AG04450 (cell line): ENCODE measurements at regions not wholly inside any gene's neighbourhood (a gene's known extent, or its start where the extent isn't known, plus 50 kb on each side); places are given as distances from the start of the nearest gene placed in this dataset.

ENCODE experiments used
- CTCF ChIA-PET: fragments of 300-600, 350-600 bp; formaldehyde crosslinking; extraction: SDS; loops from one replicate; lab custom pipeline; 2022; ENCODE audit warnings: antibody characterized with exemption, inconsistent platforms; lab: Charles Lee
- POLR2A ChIA-PET: fragments of 350-600 bp; formaldehyde crosslinking; extraction: SDS; loops from one replicate; lab custom pipeline; 2021; ENCODE audit warnings: antibody characterized with exemption, inconsistent platforms; lab: Yijun Ruan, JAX
- DNase-seq: peaks from one replicate; pipeline ENCODE4 v3.0.0-alpha.2; 2011; ENCODE audit warnings: low read depth, low spot score
- H3K27ac ChIP-seq: one replicate; pipeline ENCODE4 v1.5.1; 2012; ENCODE audit warnings: low read depth, low read length, control low read depth
- H3K27me3 ChIP-seq: one replicate; pipeline ENCODE4 v1.6.0; 2012; ENCODE audit warnings: low read length; ENCODE audit not compliant: control insufficient read depth, insufficient read depth
- H3K4me3 ChIP-seq: 2 replicates; pipeline ENCODE4 v1.5.1; 2011; ENCODE audit warnings: mild to moderate bottlenecking, low read depth, low read length, control low read depth
- H3K9me3 ChIP-seq: 2 replicates; pipeline ENCODE4 v1.5.1; 2012; ENCODE audit warnings: low read length; ENCODE audit not compliant: control insufficient read depth, insufficient read depth
- TF ChIP-seq, protein P1 (sequence below): IDR thresholded peaks from 2 replicates; pipeline ENCODE4 v1.5.1; 2011; ENCODE audit warnings: low read depth, low read length, control low read depth, inconsistent platforms

- H3K9me3 ChIP-seq, result no peaks in the 10 kb centered on the region
- no peak overlapping the region for H3K27ac ChIP-seq
- H3K27me3 ChIP-seq, result no peaks in the 10 kb centered on the region
- TF ChIP-seq, protein P1, sequence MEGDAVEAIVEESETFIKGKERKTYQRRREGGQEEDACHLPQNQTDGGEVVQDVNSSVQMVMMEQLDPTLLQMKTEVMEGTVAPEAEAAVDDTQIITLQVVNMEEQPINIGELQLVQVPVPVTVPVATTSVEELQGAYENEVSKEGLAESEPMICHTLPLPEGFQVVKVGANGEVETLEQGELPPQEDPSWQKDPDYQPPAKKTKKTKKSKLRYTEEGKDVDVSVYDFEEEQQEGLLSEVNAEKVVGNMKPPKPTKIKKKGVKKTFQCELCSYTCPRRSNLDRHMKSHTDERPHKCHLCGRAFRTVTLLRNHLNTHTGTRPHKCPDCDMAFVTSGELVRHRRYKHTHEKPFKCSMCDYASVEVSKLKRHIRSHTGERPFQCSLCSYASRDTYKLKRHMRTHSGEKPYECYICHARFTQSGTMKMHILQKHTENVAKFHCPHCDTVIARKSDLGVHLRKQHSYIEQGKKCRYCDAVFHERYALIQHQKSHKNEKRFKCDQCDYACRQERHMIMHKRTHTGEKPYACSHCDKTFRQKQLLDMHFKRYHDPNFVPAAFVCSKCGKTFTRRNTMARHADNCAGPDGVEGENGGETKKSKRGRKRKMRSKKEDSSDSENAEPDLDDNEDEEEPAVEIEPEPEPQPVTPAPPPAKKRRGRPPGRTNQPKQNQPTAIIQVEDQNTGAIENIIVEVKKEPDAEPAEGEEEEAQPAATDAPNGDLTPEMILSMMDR, result no peak
- H3K4me3 ChIP-seq, result no peak overlapping the region
- CTCF ChIA-PET, result interaction anchor here (0.6 to 1.1 kb wide), 2 partner anchors 10 to 1556 kb away, joined by 3 read pairs; no protein-coding TSS in a partner anchor
- POLR2A ChIA-PET, result no interaction called here
- no peak for DNase-seq
These were observed 521.7 kb downstream of the PPARGC1A start for GRCh38 chr4:23368081-23368697.

DNA sequence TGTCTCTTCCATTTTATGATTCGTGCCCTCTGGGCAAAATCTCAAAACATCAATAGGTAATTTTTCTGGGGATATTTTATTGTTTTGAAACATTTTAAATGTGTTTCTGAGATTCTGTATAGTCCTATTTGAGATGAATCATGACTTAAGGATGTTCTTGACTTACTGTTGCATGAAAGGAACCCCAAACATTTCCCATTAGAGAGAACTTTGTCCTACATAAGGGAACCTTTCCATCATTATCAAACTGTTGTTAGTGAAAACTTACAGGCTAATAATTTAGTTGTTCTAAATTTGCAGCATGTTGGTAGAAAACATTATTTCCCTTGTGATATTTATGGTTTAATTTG is 523.3 kb downstream of the PPARGC1A start:
- Histone ChIP-seq H3K27me3 (no peaks in the 10 kb centered on the region), H3K4me3 (no peak overlapping the region), H3K27ac (no peak overlapping the region), H3K9me3 (peaks cover under 1% of the 10 kb centered on the region; the same call in 1 of the 2 replicates)
- DNase-seq, result no peak
- TF ChIP-seq, protein P1, result no peak
- CTCF ChIA-PET, result no interaction called here
- POLR2A ChIA-PET, result no interaction called here

DNA sequence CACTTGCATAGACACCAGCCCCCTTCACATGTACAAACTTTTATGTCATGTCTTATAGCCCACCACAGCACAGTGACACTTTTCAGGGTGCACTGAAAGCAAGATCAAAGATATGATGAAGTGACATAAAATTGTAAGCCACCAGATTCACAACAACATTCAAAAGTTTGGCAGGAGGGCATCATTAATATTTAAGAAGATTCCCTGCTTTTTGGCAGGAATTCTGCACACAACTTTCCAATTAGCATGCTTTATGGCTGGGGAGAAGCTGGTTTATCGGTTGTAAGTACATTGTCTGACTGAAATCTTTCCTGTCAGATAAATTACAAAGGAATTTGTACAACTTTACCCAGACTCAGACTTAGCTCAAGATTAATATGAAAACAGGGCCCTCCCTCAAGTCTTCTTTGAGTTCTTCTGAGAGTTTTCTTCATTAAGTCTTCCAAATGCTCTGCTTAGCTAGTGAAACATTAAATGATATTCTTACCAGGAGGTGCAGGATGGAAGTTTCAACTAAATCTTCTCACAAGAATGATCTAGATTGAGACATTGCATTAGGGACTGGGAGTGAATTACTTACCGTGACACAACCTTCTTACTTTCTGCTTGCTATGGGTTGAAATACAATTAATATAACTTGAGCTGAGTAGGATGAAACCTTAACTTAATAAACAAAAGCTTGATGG is 523.8 kb downstream of the PPARGC1A start:
- POLR2A ChIA-PET, result no interaction called here
- peaks cover 3% of the 10 kb centered on the region; the same call in 1 of the 2 replicates for H3K9me3 ChIP-seq
- no peak overlapping the region for H3K27ac ChIP-seq
- CTCF ChIA-PET, result no interaction called here
- H3K27me3 ChIP-seq, result no peaks in the 10 kb centered on the region
- no peak for DNase-seq
- TF ChIP-seq, protein P1, result no peak
- H3K4me3 ChIP-seq, result no peak overlapping the region

DNA sequence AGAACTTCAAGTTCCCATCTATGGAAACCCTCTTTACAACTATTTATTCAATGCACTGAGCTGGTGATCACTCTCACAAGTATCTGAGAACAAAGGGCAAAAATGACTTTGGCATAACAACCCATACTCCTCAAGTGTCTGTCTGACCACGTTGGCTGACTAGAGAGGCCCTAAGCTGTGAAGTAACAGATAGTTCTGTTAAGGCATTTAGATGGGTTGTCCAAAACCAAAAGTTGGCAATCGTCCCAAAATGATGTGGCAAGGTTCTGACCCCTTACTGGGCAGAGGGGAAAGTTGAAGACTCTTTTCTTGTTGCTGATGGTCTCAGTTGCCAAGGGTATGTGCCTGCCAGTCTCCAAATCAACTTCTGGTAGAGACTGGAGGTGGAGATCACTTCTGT is 524.8 kb downstream of the PPARGC1A start:
- CTCF ChIA-PET, result no interaction called here
- no peak for DNase-seq
- POLR2A ChIA-PET, result no interaction called here
- TF ChIP-seq, protein P1, result no peak
- Histone ChIP-seq H3K27ac (no peak overlapping the region), H3K27me3 (no peaks in the 10 kb centered on the region), H3K9me3 (peaks cover 6% of the 10 kb centered on the region; the same call in 1 of the 2 replicates), H3K4me3 (no peak overlapping the region)

DNA sequence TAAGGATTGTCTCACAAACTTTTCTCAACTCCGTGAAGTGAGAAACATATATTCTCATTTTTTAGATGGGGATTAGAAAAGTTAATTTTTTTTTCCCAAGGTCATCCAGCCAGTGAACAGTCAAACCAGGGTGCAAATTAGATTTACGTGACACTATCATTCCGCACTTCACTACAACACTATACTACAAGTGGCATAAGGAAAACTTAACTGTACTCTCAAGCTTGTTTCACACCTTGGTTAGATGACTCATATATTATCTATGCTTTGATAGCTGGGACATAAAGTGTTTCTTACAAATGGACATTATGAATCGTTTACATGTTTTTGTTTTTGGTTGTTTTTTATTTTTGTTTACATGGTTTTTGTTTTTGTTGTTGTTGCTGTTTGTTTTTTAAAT is 525.7 kb downstream of the PPARGC1A start:
- CTCF ChIA-PET, result no interaction called here
- Histone ChIP-seq H3K27me3 (no peaks in the 10 kb centered on the region), H3K4me3 (no peak overlapping the region), H3K9me3 (peaks cover 6% of the 10 kb centered on the region; the same call in 1 of the 2 replicates), H3K27ac (no peak overlapping the region)
- DNase-seq, result no peak
- POLR2A ChIA-PET, result no interaction called here
- TF ChIP-seq, protein P1, result no peak
